Erythroblast (primary cell): ENCODE measurements at regions not wholly inside any gene's neighbourhood (a gene's known extent, or its start where the extent isn't known, plus 50 kb on each side); places are given as distances from the start of the nearest gene placed in this dataset.

Experiments used
- GATA1 ChIP-seq: IDR thresholded peaks from 2 replicates; pipeline ENCODE4 v1.6.1; 2011; ENCODE audit warnings: low read depth, mild to moderate bottlenecking, control low read depth, low read length, moderate library complexity
- POLR2A ChIP-seq: IDR thresholded peaks from 2 replicates; pipeline ENCODE4 v1.6.1; 2011; ENCODE audit warnings: mild to moderate bottlenecking, low read length

- TF ChIP-seq POLR2A (no peak), GATA1 (no peak)
Measured at GRCh38 chr6:122887941-122888340, 98.9 kb downstream of the SMPDL3A start.
